K562 (cell line): ENCODE measurements at regions not wholly inside any gene's neighbourhood (a gene's known extent, or its start where the extent isn't known, plus 50 kb on each side); places are given as distances from the start of the nearest gene placed in this dataset.

Experiments used
- HCFC1 ChIP-seq: IDR thresholded peaks from 2 replicates; pipeline ENCODE4 v1.6.1; 2012; ENCODE audit warnings: low read depth, low read length, improper control_type of control experiment
- HDAC6 ChIP-seq: IDR thresholded peaks from 2 replicates; pipeline ENCODE4 v1.6.1; 2012; ENCODE audit warnings: low read depth, mild to moderate bottlenecking, control low read depth, inconsistent platforms, low read length, moderate library complexity
- POLR2A ChIP-seq: fragments of 450-650 bp; conservative IDR thresholded peaks from 2 replicates; pipeline ENCODE4 v1.6.1; 2016
- TCF7L2 ChIP-seq: fragments of 150-350 bp; IDR thresholded peaks from 2 replicates; pipeline ENCODE4 v1.6.1; 2016; ENCODE audit warnings: low read depth, mild to moderate bottlenecking, low read length, moderate library complexity
- TRIM24 ChIP-seq, 2 experiments: fragments of 450-650 bp; IDR thresholded peaks; 2 replicates each; pipeline ENCODE4 v1.6.1; 2016
- ZNF316 ChIP-seq: fragments of 450-650 bp; IDR thresholded peaks from 2 replicates; pipeline ENCODE4 v1.6.1; 2016

GRCh38 chr21:35478161-35479064, 429.3 kb upstream of the RUNX1 start:
- TF ChIP-seq POLR2A (no peak), ZNF316 (no peak), HCFC1 (no peak), HDAC6 (no peak), TCF7L2 (no peak), TRIM24 (IDR thresholded peaks at IDR 0.05) (no peak)
